ENCODE measurements at regions not wholly inside any gene's neighbourhood (a gene's known extent, or its start where the extent isn't known, plus 50 kb on each side); places are given as distances from the start of the nearest gene placed in this dataset.
"Not testable (repeated sequence)": the region's sequence is repeated elsewhere in the genome, so short reads cannot be mapped to it uniquely, and the experiment has no call there.

GRCh38 chr9:63450836-63451235 is 1834.2 kb downstream of the FOXD4L5 start:
- H3K36me3 Mint-ChIP-seq; H3K36me3 ChIP-seq (ENCODE audit: insufficient read depth, low read length); H3K27me3 Mint-ChIP-seq; H3K9me3 Mint-ChIP-seq; H3K4me1 Mint-ChIP-seq; H3K4me3 ChIP-seq (ENCODE audit: low read length in 2 of 2); H3K4me3 Mint-ChIP-seq; H3K27me3 ChIP-seq (ENCODE audit: insufficient read depth, low read length); H3K27ac ChIP-seq (ENCODE audit: low read depth, low read length); CTCF ChIA-PET (ENCODE audit: partially characterized antibody); intact Hi-C loops (cut with micrococcal nuclease); POLR2A ChIA-PET (ENCODE audit: partially characterized antibody); H3K9me3 ChIP-seq (ENCODE audit: control insufficient read depth in 1 of 2, low read length in 2 of 2); H3K4me1 ChIP-seq (ENCODE audit: insufficient read depth, low read length); H3K27ac Mint-ChIP-seq: not testable (repeated sequence)
- DNase-seq = peak in 4 of 5 donors; percentile 7 to 27 (median 10)

GRCh38 chr9:63425123-63425522 is 1859.9 kb downstream of the FOXD4L5 start:
- POLR2A ChIA-PET (ENCODE audit: partially characterized antibody); H3K9me3 ChIP-seq (ENCODE audit: control insufficient read depth in 1 of 2, low read length in 2 of 2); H3K27ac Mint-ChIP-seq; CTCF ChIA-PET (ENCODE audit: partially characterized antibody); intact Hi-C loops (cut with micrococcal nuclease); H3K36me3 Mint-ChIP-seq; H3K27me3 Mint-ChIP-seq; H3K36me3 ChIP-seq (ENCODE audit: insufficient read depth, low read length); H3K27me3 ChIP-seq (ENCODE audit: insufficient read depth, low read length); H3K4me3 Mint-ChIP-seq; H3K9me3 Mint-ChIP-seq; H3K4me3 ChIP-seq (ENCODE audit: low read length in 2 of 2); DNase-seq; H3K27ac ChIP-seq (ENCODE audit: low read depth, low read length); H3K4me1 Mint-ChIP-seq; H3K4me1 ChIP-seq (ENCODE audit: insufficient read depth, low read length): not testable (repeated sequence)

GRCh38 chr9:63390897-63391296 is 1894.1 kb downstream of the FOXD4L5 start:
- POLR2A ChIA-PET (ENCODE audit: partially characterized antibody); H3K27me3 ChIP-seq (ENCODE audit: insufficient read depth, low read length); H3K4me3 Mint-ChIP-seq; DNase-seq; H3K4me1 ChIP-seq (ENCODE audit: insufficient read depth, low read length); CTCF ChIA-PET (ENCODE audit: partially characterized antibody); H3K36me3 ChIP-seq (ENCODE audit: insufficient read depth, low read length); H3K36me3 Mint-ChIP-seq; H3K4me1 Mint-ChIP-seq; H3K4me3 ChIP-seq (ENCODE audit: low read length in 2 of 2); H3K9me3 Mint-ChIP-seq; H3K27ac ChIP-seq (ENCODE audit: low read depth, low read length); H3K9me3 ChIP-seq (ENCODE audit: control insufficient read depth in 1 of 2, low read length in 2 of 2); intact Hi-C loops (cut with micrococcal nuclease); H3K27me3 Mint-ChIP-seq; H3K27ac Mint-ChIP-seq: not testable (repeated sequence)

- H3K4me3 ChIP-seq (ENCODE audit: low read length in 2 of 2); H3K27ac ChIP-seq (ENCODE audit: low read depth, low read length); POLR2A ChIA-PET (ENCODE audit: partially characterized antibody); H3K36me3 ChIP-seq (ENCODE audit: insufficient read depth, low read length); H3K36me3 Mint-ChIP-seq; intact Hi-C loops (cut with micrococcal nuclease); H3K9me3 Mint-ChIP-seq; H3K4me1 Mint-ChIP-seq; DNase-seq; H3K27me3 ChIP-seq (ENCODE audit: insufficient read depth, low read length); H3K9me3 ChIP-seq (ENCODE audit: control insufficient read depth in 1 of 2, low read length in 2 of 2); H3K27me3 Mint-ChIP-seq; H3K27ac Mint-ChIP-seq; CTCF ChIA-PET (ENCODE audit: partially characterized antibody); H3K4me1 ChIP-seq (ENCODE audit: insufficient read depth, low read length): not testable (repeated sequence)
- peak overlapping the region in 3 of 8 donors; percentile 39 to 73 (median 40) for H3K4me3 Mint-ChIP-seq
Measured at GRCh38 chr9:63385479-63385878, 1899.5 kb downstream of the FOXD4L5 start.

GRCh38 chr9:63379864-63380263 is 1905.1 kb downstream of the FOXD4L5 start:
- intact Hi-C loops (cut with micrococcal nuclease); H3K4me1 ChIP-seq (ENCODE audit: insufficient read depth, low read length); H3K4me3 Mint-ChIP-seq; H3K9me3 ChIP-seq (ENCODE audit: control insufficient read depth in 1 of 2, low read length in 2 of 2); H3K36me3 ChIP-seq (ENCODE audit: insufficient read depth, low read length); POLR2A ChIA-PET (ENCODE audit: partially characterized antibody); CTCF ChIA-PET (ENCODE audit: partially characterized antibody); H3K4me3 ChIP-seq (ENCODE audit: low read length in 2 of 2); DNase-seq; H3K27me3 ChIP-seq (ENCODE audit: insufficient read depth, low read length); H3K27me3 Mint-ChIP-seq; H3K4me1 Mint-ChIP-seq; H3K27ac Mint-ChIP-seq; H3K36me3 Mint-ChIP-seq; H3K9me3 Mint-ChIP-seq; H3K27ac ChIP-seq (ENCODE audit: low read depth, low read length): not testable (repeated sequence)

- H3K9me3 Mint-ChIP-seq; H3K4me3 ChIP-seq (ENCODE audit: low read length in 2 of 2); H3K9me3 ChIP-seq (ENCODE audit: control insufficient read depth in 1 of 2, low read length in 2 of 2); H3K27me3 Mint-ChIP-seq; intact Hi-C loops (cut with micrococcal nuclease); H3K4me1 ChIP-seq (ENCODE audit: insufficient read depth, low read length); H3K4me1 Mint-ChIP-seq; H3K36me3 ChIP-seq (ENCODE audit: insufficient read depth, low read length); CTCF ChIA-PET (ENCODE audit: partially characterized antibody); POLR2A ChIA-PET (ENCODE audit: partially characterized antibody); H3K27me3 ChIP-seq (ENCODE audit: insufficient read depth, low read length); H3K36me3 Mint-ChIP-seq; H3K27ac ChIP-seq (ENCODE audit: low read depth, low read length): not testable (repeated sequence)
- H3K27ac Mint-ChIP-seq = peak overlapping the region in 1 of 7 donors; percentile 65
- peak in 2 of 5 donors; percentile 9 to 16 for DNase-seq
- H3K4me3 Mint-ChIP-seq = peak overlapping the region in 6 of 8 donors; percentile 40 to 67 (median 58)
Measured at GRCh38 chr9:63354219-63354618, 1930.8 kb downstream of the FOXD4L5 start.

- CTCF ChIA-PET (ENCODE audit: partially characterized antibody) = not testable (repeated sequence)
- peak overlapping the region in 1 of 8 donors; percentile 54 for H3K4me3 Mint-ChIP-seq
- H3K27ac Mint-ChIP-seq = peak overlapping the region in 1 of 7 donors; percentile 27
Measured at GRCh38 chr9:63347347-63347746, 1937.7 kb downstream of the FOXD4L5 start.

GRCh38 chr9:63346310-63347048 is 1938.5 kb downstream of the FOXD4L5 start:
- H3K27me3 Mint-ChIP-seq; H3K9me3 ChIP-seq (ENCODE audit: control insufficient read depth in 1 of 2, low read length in 2 of 2); H3K27ac ChIP-seq (ENCODE audit: low read depth, low read length); H3K4me3 ChIP-seq (ENCODE audit: low read length in 2 of 2); H3K36me3 ChIP-seq (ENCODE audit: insufficient read depth, low read length); CTCF ChIA-PET (ENCODE audit: partially characterized antibody); H3K36me3 Mint-ChIP-seq; H3K4me1 ChIP-seq (ENCODE audit: insufficient read depth, low read length); H3K27me3 ChIP-seq (ENCODE audit: insufficient read depth, low read length); POLR2A ChIA-PET (ENCODE audit: partially characterized antibody); intact Hi-C loops (cut with micrococcal nuclease); H3K9me3 Mint-ChIP-seq: not testable (repeated sequence)
- Mint-ChIP-seq H3K4me3 (peak overlapping the region in 7 of 8 donors; percentile 37 to 79 (median 52)), H3K27ac (peak overlapping the region; percentile 6 to 80 (median 50)), H3K4me1 (peaks cover 4 to 18% (median 8%) of the 10 kb centered on the region in 4 donors)
- peak; percentile 37 to 55 (median 43) for DNase-seq

More at GRCh38 chr9:63347347-63347746, 1937.7 kb downstream of the FOXD4L5 start:
- DNase-seq; H3K9me3 ChIP-seq (ENCODE audit: control insufficient read depth in 1 of 2, low read length in 2 of 2); H3K4me3 ChIP-seq (ENCODE audit: low read length in 2 of 2); H3K27me3 Mint-ChIP-seq; H3K27me3 ChIP-seq (ENCODE audit: insufficient read depth, low read length); POLR2A ChIA-PET (ENCODE audit: partially characterized antibody); H3K9me3 Mint-ChIP-seq; H3K27ac ChIP-seq (ENCODE audit: low read depth, low read length); H3K36me3 Mint-ChIP-seq; intact Hi-C loops (cut with micrococcal nuclease); H3K36me3 ChIP-seq (ENCODE audit: insufficient read depth, low read length); H3K4me1 ChIP-seq (ENCODE audit: insufficient read depth, low read length): not testable (repeated sequence)
- peaks cover 4 to 18% (median 8%) of the 10 kb centered on the region in 4 donors for H3K4me1 Mint-ChIP-seq

Data from CD4-positive, alpha-beta memory T cell (primary cell).